ENCODE measurements at regions not wholly inside any gene's neighbourhood (a gene's known extent, or its start where the extent isn't known, plus 50 kb on each side); places are given as distances from the start of the nearest gene placed in this dataset.

- Histone ChIP-seq H3K36me3 (ENCODE audit: control insufficient read depth, insufficient read depth, low read length) (no peaks in the 10 kb centered on the region), H3K27me3 (replicated peaks; ENCODE audit: control insufficient read depth, insufficient read depth, low read length, poor library complexity, severe bottlenecking) (no peaks in the 10 kb centered on the region), H3K9me3 (ENCODE audit: control insufficient read depth, low read length) (no peaks in the 10 kb centered on the region), H3K27ac (ENCODE audit: insufficient read depth, low read length, poor library complexity, severe bottlenecking) (no peak overlapping the region), H3K4me1 (ENCODE audit: control insufficient read depth, insufficient read depth, low read length, poor library complexity, severe bottlenecking) (no peaks in the 10 kb centered on the region), H3K4me3 (ENCODE audit: insufficient read depth, low read depth, low read length, poor library complexity, severe bottlenecking) (no peak overlapping the region)
- DNase-seq, result no peak
Observed at GRCh38 chr5:74154526-74154925, 486.0 kb downstream of the ENC1 start.

- no peak overlapping the region for H3K4me3 ChIP-seq (ENCODE audit: insufficient read depth, low read depth, low read length, poor library complexity, severe bottlenecking)
- no peaks in the 10 kb centered on the region for H3K9me3 ChIP-seq (ENCODE audit: control insufficient read depth, low read length)
- no peaks in the 10 kb centered on the region for H3K4me1 ChIP-seq (ENCODE audit: control insufficient read depth, insufficient read depth, low read length, poor library complexity, severe bottlenecking)
- no peak overlapping the region for H3K27ac ChIP-seq (ENCODE audit: insufficient read depth, low read length, poor library complexity, severe bottlenecking)
- DNase-seq, result no peak
- no peaks in the 10 kb centered on the region for H3K36me3 ChIP-seq (ENCODE audit: control insufficient read depth, insufficient read depth, low read length)
- no peaks in the 10 kb centered on the region for H3K27me3 ChIP-seq (replicated peaks; ENCODE audit: control insufficient read depth, insufficient read depth, low read length, poor library complexity, severe bottlenecking)
Observed at GRCh38 chr5:74153255-74153790, 487.2 kb downstream of the ENC1 start.

DNA sequence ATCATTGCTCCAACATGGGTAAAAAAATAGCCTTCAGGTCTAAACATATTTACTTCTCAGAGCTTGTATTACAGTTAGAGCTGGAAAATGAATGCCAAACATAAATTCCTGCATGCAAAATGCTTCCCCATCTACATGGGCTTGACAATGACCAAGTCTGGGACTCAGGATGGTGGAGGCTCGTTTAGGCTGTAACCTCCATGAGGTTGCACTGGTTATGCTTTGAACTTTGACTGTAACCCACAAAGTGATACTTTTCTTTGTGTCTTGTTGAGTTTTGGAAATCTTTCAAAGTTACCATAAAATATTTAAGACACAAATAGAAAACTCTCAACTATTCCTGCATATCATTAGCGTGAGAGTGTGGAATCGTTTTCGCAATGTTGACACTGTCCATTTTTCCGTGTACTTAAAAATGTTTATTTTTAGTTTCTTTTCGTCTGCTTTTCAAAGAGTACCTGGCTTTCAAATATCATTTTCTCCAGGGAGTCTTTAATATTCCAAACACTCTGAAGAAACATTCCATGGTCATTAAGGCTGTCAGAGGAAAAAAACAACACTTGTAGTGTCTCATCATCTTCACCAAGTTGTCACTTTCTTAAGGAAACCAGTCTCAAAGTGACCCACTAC, 487.8 kb downstream of the ENC1 start:
- Histone ChIP-seq H3K27ac (ENCODE audit: insufficient read depth, low read length, poor library complexity, severe bottlenecking) (no peak overlapping the region), H3K9me3 (ENCODE audit: control insufficient read depth, low read length) (no peaks in the 10 kb centered on the region), H3K4me3 (ENCODE audit: insufficient read depth, low read depth, low read length, poor library complexity, severe bottlenecking) (no peak overlapping the region), H3K4me1 (ENCODE audit: control insufficient read depth, insufficient read depth, low read length, poor library complexity, severe bottlenecking) (no peaks in the 10 kb centered on the region), H3K27me3 (replicated peaks; ENCODE audit: control insufficient read depth, insufficient read depth, low read length, poor library complexity, severe bottlenecking) (no peaks in the 10 kb centered on the region), H3K36me3 (ENCODE audit: control insufficient read depth, insufficient read depth, low read length) (no peaks in the 10 kb centered on the region)
- no peak for DNase-seq

GRCh38 chr5:74152136-74152535, 488.4 kb downstream of the ENC1 start:
- Histone ChIP-seq H3K4me3 (ENCODE audit: insufficient read depth, low read depth, low read length, poor library complexity, severe bottlenecking) (no peak overlapping the region), H3K27me3 (replicated peaks; ENCODE audit: control insufficient read depth, insufficient read depth, low read length, poor library complexity, severe bottlenecking) (no peaks in the 10 kb centered on the region), H3K4me1 (ENCODE audit: control insufficient read depth, insufficient read depth, low read length, poor library complexity, severe bottlenecking) (no peaks in the 10 kb centered on the region), H3K9me3 (ENCODE audit: control insufficient read depth, low read length) (no peaks in the 10 kb centered on the region), H3K36me3 (ENCODE audit: control insufficient read depth, insufficient read depth, low read length) (no peaks in the 10 kb centered on the region), H3K27ac (ENCODE audit: insufficient read depth, low read length, poor library complexity, severe bottlenecking) (no peak overlapping the region)
- no peak for DNase-seq

- Histone ChIP-seq H3K27me3 (replicated peaks; ENCODE audit: control insufficient read depth, insufficient read depth, low read length, poor library complexity, severe bottlenecking) (no peaks in the 10 kb centered on the region), H3K4me1 (ENCODE audit: control insufficient read depth, insufficient read depth, low read length, poor library complexity, severe bottlenecking) (no peaks in the 10 kb centered on the region), H3K9me3 (ENCODE audit: control insufficient read depth, low read length) (no peaks in the 10 kb centered on the region), H3K27ac (ENCODE audit: insufficient read depth, low read length, poor library complexity, severe bottlenecking) (no peak overlapping the region), H3K4me3 (ENCODE audit: insufficient read depth, low read depth, low read length, poor library complexity, severe bottlenecking) (no peak overlapping the region), H3K36me3 (ENCODE audit: control insufficient read depth, insufficient read depth, low read length) (no peaks in the 10 kb centered on the region)
- no peak for DNase-seq
Observed at GRCh38 chr5:74149395-74149794, 491.1 kb downstream of the ENC1 start.

DNA sequence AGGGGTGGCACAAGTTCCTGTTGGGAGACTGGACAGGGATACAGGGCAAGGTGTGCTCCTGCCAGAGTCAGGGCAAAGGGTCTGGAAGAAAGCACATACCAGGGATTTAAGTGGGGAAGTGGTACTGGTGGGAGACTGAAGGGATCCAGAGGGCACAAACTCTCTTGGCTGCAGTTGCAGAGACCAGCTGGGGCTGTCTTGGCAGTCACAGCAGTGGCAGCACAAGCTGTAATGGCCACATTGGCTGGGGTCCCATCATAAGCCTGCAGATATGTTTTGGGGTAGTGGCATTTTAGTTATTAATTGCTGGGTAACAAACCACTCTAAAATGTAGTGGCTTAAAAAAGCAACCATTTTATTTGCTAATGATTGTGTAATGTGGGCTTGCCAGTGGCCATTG, 492.2 kb downstream of the ENC1 start:
- H3K4me1 ChIP-seq (ENCODE audit: control insufficient read depth, insufficient read depth, low read length, poor library complexity, severe bottlenecking), result no peaks in the 10 kb centered on the region
- no peak for DNase-seq
- H3K9me3 ChIP-seq (ENCODE audit: control insufficient read depth, low read length), result no peaks in the 10 kb centered on the region
- no peak overlapping the region for H3K27ac ChIP-seq (ENCODE audit: insufficient read depth, low read length, poor library complexity, severe bottlenecking)
- no peaks in the 10 kb centered on the region for H3K27me3 ChIP-seq (replicated peaks; ENCODE audit: control insufficient read depth, insufficient read depth, low read length, poor library complexity, severe bottlenecking)
- H3K4me3 ChIP-seq (ENCODE audit: insufficient read depth, low read depth, low read length, poor library complexity, severe bottlenecking), result no peak overlapping the region
- H3K36me3 ChIP-seq (ENCODE audit: control insufficient read depth, insufficient read depth, low read length), result no peaks in the 10 kb centered on the region

GRCh38 chr5:74146796-74147195, 493.7 kb downstream of the ENC1 start:
- DNase-seq, result no peak
- no peak overlapping the region for H3K27ac ChIP-seq (ENCODE audit: insufficient read depth, low read length, poor library complexity, severe bottlenecking)
- H3K4me3 ChIP-seq (ENCODE audit: insufficient read depth, low read depth, low read length, poor library complexity, severe bottlenecking), result no peak overlapping the region
- H3K4me1 ChIP-seq (ENCODE audit: control insufficient read depth, insufficient read depth, low read length, poor library complexity, severe bottlenecking), result no peaks in the 10 kb centered on the region
- H3K9me3 ChIP-seq (ENCODE audit: control insufficient read depth, low read length), result no peaks in the 10 kb centered on the region
- H3K27me3 ChIP-seq (replicated peaks; ENCODE audit: control insufficient read depth, insufficient read depth, low read length, poor library complexity, severe bottlenecking), result no peaks in the 10 kb centered on the region
- no peaks in the 10 kb centered on the region for H3K36me3 ChIP-seq (ENCODE audit: control insufficient read depth, insufficient read depth, low read length)

- Histone ChIP-seq H3K4me1 (ENCODE audit: control insufficient read depth, insufficient read depth, low read length, poor library complexity, severe bottlenecking) (no peaks in the 10 kb centered on the region), H3K36me3 (ENCODE audit: control insufficient read depth, insufficient read depth, low read length) (no peaks in the 10 kb centered on the region), H3K9me3 (ENCODE audit: control insufficient read depth, low read length) (no peaks in the 10 kb centered on the region), H3K27me3 (replicated peaks; ENCODE audit: control insufficient read depth, insufficient read depth, low read length, poor library complexity, severe bottlenecking) (no peaks in the 10 kb centered on the region), H3K4me3 (ENCODE audit: insufficient read depth, low read depth, low read length, poor library complexity, severe bottlenecking) (no peak overlapping the region), H3K27ac (ENCODE audit: insufficient read depth, low read length, poor library complexity, severe bottlenecking) (no peak overlapping the region)
- DNase-seq, result no peak
Observed at GRCh38 chr5:74145951-74146350, 494.6 kb downstream of the ENC1 start.

DNA sequence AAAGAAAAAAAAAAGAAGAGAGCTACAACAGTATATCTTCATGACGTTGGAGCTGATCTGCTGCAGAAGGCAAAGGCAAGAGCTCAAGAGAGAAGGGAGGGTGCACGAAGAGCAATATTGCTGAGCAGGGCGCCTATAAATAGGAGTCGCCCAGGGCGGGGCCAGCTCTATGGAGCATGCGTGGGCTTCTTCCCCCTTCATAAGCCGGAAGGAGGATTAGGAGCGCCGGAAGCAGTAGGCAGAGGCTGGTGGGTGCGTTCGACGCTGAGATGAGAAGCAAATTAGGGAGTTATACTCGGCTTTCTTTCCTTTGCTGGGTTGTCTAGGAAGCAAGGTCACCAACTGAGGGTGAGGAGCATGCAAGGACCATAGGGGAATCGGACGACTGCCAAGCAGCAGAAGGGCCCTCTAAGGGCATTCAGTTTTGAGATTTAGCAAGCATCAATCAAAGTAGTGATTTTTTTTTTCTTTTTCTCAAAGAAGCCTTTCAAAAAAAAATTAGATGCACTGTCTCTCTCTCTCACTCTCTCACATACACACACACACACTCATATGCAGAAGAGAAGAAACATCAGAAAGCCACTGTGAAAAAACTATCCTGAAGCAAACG, 496.7 kb downstream of the ENC1 start:
- Histone ChIP-seq H3K4me1 (ENCODE audit: control insufficient read depth, insufficient read depth, low read length, poor library complexity, severe bottlenecking) (no peaks in the 10 kb centered on the region), H3K4me3 (ENCODE audit: insufficient read depth, low read depth, low read length, poor library complexity, severe bottlenecking) (no peak overlapping the region), H3K27ac (ENCODE audit: insufficient read depth, low read length, poor library complexity, severe bottlenecking) (no peak overlapping the region), H3K27me3 (replicated peaks; ENCODE audit: control insufficient read depth, insufficient read depth, low read length, poor library complexity, severe bottlenecking) (no peaks in the 10 kb centered on the region), H3K9me3 (ENCODE audit: control insufficient read depth, low read length) (no peaks in the 10 kb centered on the region), H3K36me3 (ENCODE audit: control insufficient read depth, insufficient read depth, low read length) (no peaks in the 10 kb centered on the region)
- no peak for DNase-seq

DNA sequence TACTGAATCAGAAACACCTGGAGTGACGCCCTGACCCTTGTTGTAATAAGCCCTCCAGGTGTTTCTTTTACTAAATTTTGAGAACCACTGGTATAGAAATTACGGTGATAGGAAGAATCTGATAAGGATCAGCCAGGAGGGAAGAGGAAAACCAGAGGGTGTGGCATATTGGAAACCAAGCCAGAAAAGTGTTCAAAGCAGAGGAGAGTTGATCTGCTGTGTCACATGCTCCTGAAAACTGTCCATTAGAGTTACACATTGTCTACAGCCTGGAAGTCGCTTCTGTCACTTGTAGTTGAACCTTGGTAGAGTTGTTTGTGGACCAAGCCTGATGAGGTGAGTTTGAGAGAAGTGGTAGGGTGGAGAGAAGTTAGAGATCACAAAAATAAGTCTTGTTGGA, 497.4 kb downstream of the ENC1 start:
- no peaks in the 10 kb centered on the region for H3K27me3 ChIP-seq (replicated peaks; ENCODE audit: control insufficient read depth, insufficient read depth, low read length, poor library complexity, severe bottlenecking)
- no peaks in the 10 kb centered on the region for H3K36me3 ChIP-seq (ENCODE audit: control insufficient read depth, insufficient read depth, low read length)
- H3K4me1 ChIP-seq (ENCODE audit: control insufficient read depth, insufficient read depth, low read length, poor library complexity, severe bottlenecking), result no peaks in the 10 kb centered on the region
- no peak overlapping the region for H3K27ac ChIP-seq (ENCODE audit: insufficient read depth, low read length, poor library complexity, severe bottlenecking)
- no peaks in the 10 kb centered on the region for H3K9me3 ChIP-seq (ENCODE audit: control insufficient read depth, low read length)
- DNase-seq, result no peak
- no peak overlapping the region for H3K4me3 ChIP-seq (ENCODE audit: insufficient read depth, low read depth, low read length, poor library complexity, severe bottlenecking)

All from effector memory CD4-positive, alpha-beta T cell (primary cell).